H1 (cell line): ENCODE measurements at regions not wholly inside any gene's neighbourhood (a gene's known extent, or its start where the extent isn't known, plus 50 kb on each side); places are given as distances from the start of the nearest gene placed in this dataset.

Experiments
- CTCF ChIA-PET: fragments of 300-600 bp; sonication (Branson Sonifier 250); formaldehyde crosslinking; loops from one replicate; lab custom pipeline; 2021; ENCODE audit not compliant: partially characterized antibody; lab: Charles Lee
- POLR2A ChIA-PET: fragments of 300-600 bp; sonication (Branson Sonifier 250); formaldehyde crosslinking; loops from one replicate; lab custom pipeline; 2021; ENCODE audit warnings: inconsistent platforms; ENCODE audit not compliant: partially characterized antibody; lab: Charles Lee
- DNase-seq, 2 experiments: peaks; one replicate each; pipeline versions ENCODE4 v3.0.0 to v3.0.0-alpha.2; 2010 to 2022; ENCODE audit warnings: low spot score in 2 of 2, low read depth in 1 of 2, mixed read lengths in 1 of 2
- FAIRE-seq: peaks from 2 replicates; lab custom pipeline; 2011; peaks lifted over from hg19 to GRCh38; lab: Jason Lieb, UNC
- H2AFZ ChIP-seq: 2 replicates; pipeline ENCODE4 v1.8.1; 2012; ENCODE audit warnings: low read length, inconsistent platforms
- H2AK5ac ChIP-seq: 2 replicates; pipeline ENCODE4 v1.6.1; 2013; ENCODE audit warnings: low read depth, low read length
- H2BK120ac ChIP-seq: replicated peaks from 2 replicates; pipeline ENCODE3; 2013; ENCODE audit warnings: low read depth, low read length, inconsistent platforms
- H2BK12ac ChIP-seq: 2 replicates; pipeline ENCODE4 v1.6.1; 2013; ENCODE audit warnings: low read depth, low read length
- H2BK15ac ChIP-seq: 2 replicates; pipeline ENCODE4 v1.6.1; 2013; ENCODE audit warnings: low read length
- H2BK20ac ChIP-seq: 2 replicates; pipeline ENCODE4 v1.6.1; 2013; ENCODE audit warnings: low read length
- H2BK5ac ChIP-seq: 2 replicates; pipeline ENCODE4 v1.6.1; 2013; ENCODE audit warnings: low read depth, low read length
- H3K14ac ChIP-seq: 2 replicates; pipeline ENCODE4 v1.6.1; 2013; ENCODE audit warnings: inconsistent platforms; ENCODE audit not compliant: insufficient read length
- H3K18ac ChIP-seq: 2 replicates; pipeline ENCODE4 v1.6.1; 2013; ENCODE audit warnings: low read length; ENCODE audit errors: extremely low read depth
- H3K23ac ChIP-seq: 2 replicates; pipeline ENCODE4 v1.6.1; 2013; ENCODE audit warnings: inconsistent platforms; ENCODE audit not compliant: insufficient read length
- H3K23me2 ChIP-seq: 2 replicates; pipeline ENCODE4 v1.6.1; 2013; ENCODE audit warnings: low read depth, low read length
- H3K27ac ChIP-seq: 2 replicates; pipeline ENCODE4 v1.6.1; 2011; ENCODE audit warnings: low read depth, low read length, inconsistent platforms
- H3K27me3 ChIP-seq, 4 experiments: replicated peaks in 1 of 4; 1 replicate in 1 of 4; 2 replicates in 3 of 4; pipeline versions ENCODE4 v1.6.1 to v1.8.1; 2011 to 2013; ENCODE audit warnings: low read length in 3 of 4, mild to moderate bottlenecking in 3 of 4, inconsistent platforms in 2 of 4, mixed read lengths in 2 of 4, moderate library complexity in 1 of 4; ENCODE audit not compliant: control insufficient read depth in 3 of 4, insufficient read depth in 3 of 4; ENCODE audit errors: extremely low read depth in 1 of 4
- H3K36me3 ChIP-seq, 4 experiments: 2 replicates each; pipeline versions ENCODE4 v1.6.1 to v1.8.1; 2011 to 2013; ENCODE audit warnings: mild to moderate bottlenecking in 4 of 4, low read length in 3 of 4, moderate library complexity in 2 of 4, control low read depth in 1 of 4, inconsistent platforms in 1 of 4; ENCODE audit not compliant: insufficient read depth in 4 of 4, control insufficient read depth in 2 of 4
- H3K4ac ChIP-seq: replicated peaks from 2 replicates; pipeline ENCODE3; 2013; ENCODE audit warnings: low read length, low read depth, mixed read lengths, inconsistent platforms; ENCODE audit not compliant: insufficient read length
- H3K4me1 ChIP-seq, 4 experiments: replicated peaks in 1 of 4; 1 replicate in 1 of 4; 2 replicates in 3 of 4; pipeline versions ENCODE4 v1.6.1 to v1.8.1; 2011 to 2013; ENCODE audit warnings: low read length in 3 of 4, inconsistent platforms in 2 of 4, mixed read lengths in 1 of 4; ENCODE audit not compliant: insufficient read depth in 4 of 4, control insufficient read depth in 3 of 4
- H3K4me2 ChIP-seq, 2 experiments: 2 replicates each; pipeline versions ENCODE4 v1.6.1 to v1.8.1; 2011 to 2013; ENCODE audit warnings: low read depth in 2 of 2, low read length in 2 of 2, control low read depth in 1 of 2, inconsistent platforms in 1 of 2, mild to moderate bottlenecking in 1 of 2; ENCODE audit not compliant: insufficient read depth in 1 of 2
- H3K4me3 ChIP-seq, 4 experiments: fragments of 200-600, 300-600 bp in 1 of 4; sonication (generic), shearing (Covaris generic), sonication (Bioruptor Twin) in 1 of 4; 2 replicates each; pipeline versions ENCODE4 v1.5.1 to v1.8.1; 2011 to 2016; ENCODE audit warnings: low read length in 4 of 4, low read depth in 3 of 4, control low read depth in 2 of 4, inconsistent platforms in 2 of 4, mild to moderate bottlenecking in 2 of 4, mixed read lengths in 1 of 4, moderate library complexity in 1 of 4; ENCODE audit not compliant: insufficient read depth in 2 of 4; ENCODE audit errors: extremely low read depth in 1 of 4
- H3K56ac ChIP-seq: replicated peaks from 2 replicates; pipeline ENCODE3; 2013; ENCODE audit warnings: low read depth, mild to moderate bottlenecking, mixed read lengths, low read length, inconsistent platforms; ENCODE audit not compliant: insufficient read length
- H3K79me1 ChIP-seq: 2 replicates; pipeline ENCODE4 v1.6.1; 2013; ENCODE audit warnings: low read depth, low read length, control low read depth
- H3K79me2 ChIP-seq, 2 experiments: 2 replicates each; pipeline versions ENCODE4 v1.6.1 to v1.8.1; 2012 to 2013; ENCODE audit warnings: low read length in 2 of 2, mild to moderate bottlenecking in 2 of 2, inconsistent platforms in 1 of 2; ENCODE audit not compliant: insufficient read depth in 2 of 2, control insufficient read depth in 1 of 2
- H3K9ac ChIP-seq, 4 experiments: replicated peaks in 1 of 4; 1 replicate in 1 of 4; 2 replicates in 3 of 4; pipeline versions ENCODE4 v1.6.1 to v1.8.1; 2011 to 2013; ENCODE audit warnings: low read depth in 3 of 4, low read length in 3 of 4, control low read depth in 2 of 4, mild to moderate bottlenecking in 2 of 4, moderate library complexity in 2 of 4, inconsistent platforms in 1 of 4; ENCODE audit errors: extremely low read depth in 1 of 4
- H3K9me3 ChIP-seq, 2 experiments: 2 replicates each; pipeline versions ENCODE4 v1.6.1 to v1.8.1; 2012 to 2013; ENCODE audit warnings: mild to moderate bottlenecking in 2 of 2, moderate library complexity in 2 of 2, control low read depth in 1 of 2, inconsistent platforms in 1 of 2, low read depth in 1 of 2, low read length in 1 of 2, mixed read lengths in 1 of 2; ENCODE audit not compliant: insufficient read depth in 2 of 2
- H4K20me1 ChIP-seq, 2 experiments: replicated peaks in 1 of 2; 2 replicates each; pipeline versions ENCODE3 to v1.8.1; 2011 to 2013; ENCODE audit warnings: inconsistent platforms in 2 of 2, low read length in 2 of 2, mild to moderate bottlenecking in 1 of 2; ENCODE audit not compliant: insufficient read depth in 2 of 2, control insufficient read depth in 1 of 2
- H4K5ac ChIP-seq: 2 replicates; pipeline ENCODE4 v1.6.1; 2013; ENCODE audit warnings: low read length, low read depth, mixed read lengths, inconsistent platforms; ENCODE audit not compliant: insufficient read length
- H4K8ac ChIP-seq: 2 replicates; pipeline ENCODE4 v1.8.0; 2013; ENCODE audit warnings: mild to moderate bottlenecking, moderate library complexity, low read length, inconsistent platforms; ENCODE audit not compliant: insufficient read depth; ENCODE audit errors: extremely low read depth
- H4K91ac ChIP-seq: replicated peaks from 2 replicates; pipeline ENCODE3; 2013; ENCODE audit warnings: low read length, mixed read lengths, inconsistent platforms; ENCODE audit not compliant: insufficient read length
- ASH2L ChIP-seq: fragments of 200-600, 300-600 bp; sonication (generic); IDR thresholded peaks from one replicate; pipeline ENCODE4 v1.7.1; 2017; ENCODE audit warnings: low read length
- CBX5 ChIP-seq: fragments of 300-800, 300-1000 bp; sonication (generic); IDR thresholded peaks from 2 replicates; pipeline ENCODE4 v1.7.1; 2016; ENCODE audit warnings: antibody characterized with exemption, low read length, low read depth
- CHD1 ChIP-seq: IDR thresholded peaks from 2 replicates; pipeline ENCODE4 v1.6.1; 2012; ENCODE audit warnings: low read depth, low read length, improper control_type of control experiment
- CHD2 ChIP-seq: IDR thresholded peaks from 2 replicates; pipeline ENCODE4 v1.6.1; 2012; ENCODE audit warnings: low read length, improper control_type of control experiment
- GTF2F1 ChIP-seq: IDR thresholded peaks from 2 replicates; pipeline ENCODE4 v1.6.1; 2012; ENCODE audit warnings: low read depth, low read length, improper control_type of control experiment, borderline replicate concordance
- JUND ChIP-seq: IDR thresholded peaks from 2 replicates; pipeline ENCODE4 v1.6.1; 2011; ENCODE audit warnings: mild to moderate bottlenecking, improper control_type of control experiment, low read length
- KDM1A ChIP-seq: fragments of 200-600, 300-600 bp; sonication (generic); IDR thresholded peaks from 2 replicates; pipeline ENCODE4 v1.7.1; 2016; ENCODE audit warnings: mild to moderate bottlenecking, low read length, borderline replicate concordance
- KDM4A ChIP-seq: IDR thresholded peaks from one replicate; pipeline ENCODE4 v1.7.1; 2012; ENCODE audit warnings: low read depth, mild to moderate bottlenecking, moderate library complexity, low read length, inconsistent platforms; ENCODE audit not compliant: severe bottlenecking
- MAX ChIP-seq: IDR thresholded peaks from 2 replicates; pipeline ENCODE4 v1.6.1; 2012; ENCODE audit warnings: inconsistent platforms
- NANOG ChIP-seq: IDR thresholded peaks from 2 replicates; pipeline ENCODE4 v1.6.1; 2011; ENCODE audit warnings: low read length, low read depth, mild to moderate bottlenecking, inconsistent platforms; ENCODE audit not compliant: insufficient read depth, poor library complexity, severe bottlenecking
- RFX5 ChIP-seq: IDR thresholded peaks from 2 replicates; pipeline ENCODE4 v1.6.1; 2011; ENCODE audit warnings: low read depth, low read length, improper control_type of control experiment, borderline replicate concordance
- SIN3A ChIP-seq, 2 experiments: IDR thresholded peaks in 1 of 2; conservative IDR thresholded peaks in 1 of 2; 2 replicates each; pipeline ENCODE4 v1.6.1; 2011 to 2012; ENCODE audit warnings: low read length in 2 of 2, improper control_type of control experiment in 1 of 2, low read depth in 1 of 2, mild to moderate bottlenecking in 1 of 2
- SP4 ChIP-seq: IDR thresholded peaks from 2 replicates; pipeline ENCODE4 v1.6.1; 2012; ENCODE audit warnings: low read length, inconsistent platforms
- TAF1 ChIP-seq: IDR thresholded peaks from 2 replicates; pipeline ENCODE4 v1.6.1; 2011; ENCODE audit warnings: mild to moderate bottlenecking, low read depth, low read length
- WGBS, 2 experiments: shearing (Covaris generic) in 1 of 2; methylation state at CpG; one replicate each; pipeline versions ENCODE4 v1.1.6 to v1.1.7; 2013 to 2015; ENCODE audit warnings: low lambda C conversion rate in 2 of 2, mixed read lengths in 2 of 2, inconsistent platforms in 1 of 2, low coverage in 1 of 2, missing lambda C conversion rate in 1 of 2; ENCODE audit not compliant: insufficient replicate concordance in 2 of 2, insufficient coverage in 1 of 2, insufficient read length in 1 of 2; ENCODE audit errors: extremely low coverage in 1 of 2, missing lambda C conversion rate in 1 of 2; 5-methylcytosine and 5-hydroxymethylcytosine counted together

- no peak overlapping the region for H4K91ac ChIP-seq
- no peak overlapping the region for H3K14ac ChIP-seq
- no peaks in the 10 kb centered on the region for H3K79me2 ChIP-seq
- no peaks in the 10 kb centered on the region for H3K27me3 ChIP-seq
- CTCF ChIA-PET = interaction anchor here (0.6 kb wide), 1 partner anchor 22 kb away, joined by 3 read pairs; no protein-coding TSS in a partner anchor
- no peaks in the 10 kb centered on the region for H3K79me1 ChIP-seq
- H3K27ac ChIP-seq = no peak overlapping the region
- H2AK5ac ChIP-seq = no peak overlapping the region
- no peak overlapping the region for H3K4ac ChIP-seq
- no peak overlapping the region for H3K18ac ChIP-seq
- H2BK12ac ChIP-seq = no peak overlapping the region
- no peak overlapping the region for H3K56ac ChIP-seq
- H3K9me3 ChIP-seq = no peaks in the 10 kb centered on the region
- WGBS, 2 experiments = 92% methylated on average over 3 of the region's 3 CpGs; no CpG with 5 or more reads in 1 of the 2 experiments
- H2BK20ac ChIP-seq = no peak overlapping the region
- H3K9ac ChIP-seq = no peak overlapping the region
- H2BK5ac ChIP-seq = no peak overlapping the region
- no peak overlapping the region for H3K4me3 ChIP-seq
- no peak overlapping the region for H3K23ac ChIP-seq
- H4K5ac ChIP-seq = no peak overlapping the region
- DNase-seq (no peak), FAIRE-seq (no peak)
- H3K36me3 ChIP-seq = no peaks in the 10 kb centered on the region
- H3K4me1 ChIP-seq = no peaks in the 10 kb centered on the region
- H2BK15ac ChIP-seq = no peak overlapping the region
- H2AFZ ChIP-seq = no peak overlapping the region
- no peak overlapping the region for H2BK120ac ChIP-seq
- no peaks in the 10 kb centered on the region for H4K20me1 ChIP-seq
- H4K8ac ChIP-seq = no peak overlapping the region
- H3K4me2 ChIP-seq = no peak overlapping the region
- POLR2A ChIA-PET = no interaction called here
- H3K23me2 ChIP-seq = no peaks in the 10 kb centered on the region
- TF ChIP-seq SIN3A (conservative IDR thresholded peaks at IDR 0.05 in 1 of 2, IDR thresholded peaks at IDR 0.05 in 1 of 2; ENCODE audit: low read depth in 1 of 2, low read length in 2 of 2) (no peak), RFX5 (no peak), KDM1A (no peak), CHD1 (no peak), CHD2 (no peak), CBX5 (no peak), TAF1 (no peak), GTF2F1 (no peak), NANOG (no peak), MAX (no peak), ASH2L (no peak), JUND (no peak), SP4 (no peak), KDM4A (no peak)
Measured at GRCh38 chr12:30191696-30192455, 408.1 kb upstream of the TMTC1 start.
